ENCODE measurements at regions not wholly inside any gene's neighbourhood (a gene's known extent, or its start where the extent isn't known, plus 50 kb on each side); places are given as distances from the start of the nearest gene placed in this dataset.

DNA sequence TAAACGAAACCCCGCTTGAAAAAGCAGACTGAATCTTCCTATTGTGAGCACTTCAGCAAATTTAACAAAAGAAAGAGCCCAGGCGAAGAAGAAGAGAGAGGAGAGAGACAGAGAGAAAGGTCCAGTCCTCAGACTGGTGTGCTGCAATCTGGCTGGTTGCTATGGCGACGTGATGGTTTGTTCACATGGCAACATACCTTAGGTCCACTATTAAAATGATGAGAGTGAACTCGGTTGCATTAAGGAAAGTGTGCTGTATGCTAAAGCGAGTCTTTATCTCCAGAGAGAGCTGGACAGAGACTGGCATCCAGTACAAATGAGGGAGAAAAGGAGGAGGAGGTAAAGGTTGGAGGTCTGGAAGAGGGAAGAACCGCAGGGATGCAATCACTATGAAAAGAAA, 271.8 kb upstream of the ZFHX3 start:
- WGBS, 2 donors = 91 to 94% methylated on average over 8 of the region's 8 CpGs

GRCh38 chr16:73319261-73319660, 271.3 kb upstream of the ZFHX3 start:
- no peaks in the 10 kb centered on the region for H3K36me3 ChIP-seq (ENCODE audit: control insufficient read depth in 1 of 2, insufficient read depth in 2 of 2, low read length in 1 of 2)
- DNase-seq (no peak), ATAC-seq (ENCODE audit: low FRiP score) (no peak)
- 82 to 96% methylated on average over 10 of the region's 10 CpGs for WGBS, 2 donors
- no peaks in the 10 kb centered on the region for H3K9me3 ChIP-seq (ENCODE audit: control insufficient read depth, low read length)
- no peak overlapping the region for H3K27ac ChIP-seq (ENCODE audit: low read depth in 1 of 2, low read length in 2 of 2)
- no peaks in the 10 kb centered on the region for H3K4me1 ChIP-seq (ENCODE audit: control insufficient read depth in 1 of 2, insufficient read depth in 2 of 2, low read length in 2 of 2)
- intact Hi-C loops (cut with DNase I) = no loop called here
- H3K27me3 ChIP-seq (ENCODE audit: control insufficient read depth in 1 of 2, insufficient read depth in 2 of 2, low read length in 1 of 2) = no peaks in the 10 kb centered on the region
- H3K4me3 ChIP-seq (ENCODE audit: low read length in 2 of 2) = no peak overlapping the region

More for the DNA sequence above, 271.8 kb upstream of the ZFHX3 start:
- no peaks in the 10 kb centered on the region for H3K36me3 ChIP-seq (ENCODE audit: control insufficient read depth in 1 of 2, insufficient read depth in 2 of 2, low read length in 1 of 2)
- H3K9me3 ChIP-seq (ENCODE audit: control insufficient read depth, low read length) = no peaks in the 10 kb centered on the region
- ATAC-seq (ENCODE audit: low FRiP score) = no peak
- H3K4me3 ChIP-seq (ENCODE audit: low read length in 2 of 2) = no peak overlapping the region
- intact Hi-C loops (cut with DNase I) = no loop called here
- H3K27ac ChIP-seq (ENCODE audit: low read depth in 1 of 2, low read length in 2 of 2) = no peak overlapping the region
- DNase-seq = no peak
- H3K27me3 ChIP-seq (ENCODE audit: control insufficient read depth in 1 of 2, insufficient read depth in 2 of 2, low read length in 1 of 2) = no peaks in the 10 kb centered on the region
- H3K4me1 ChIP-seq (ENCODE audit: control insufficient read depth in 1 of 2, insufficient read depth in 2 of 2, low read length in 2 of 2) = no peaks in the 10 kb centered on the region

GRCh38 chr16:73317321-73317857, 269.5 kb upstream of the ZFHX3 start:
- ATAC-seq (ENCODE audit: low FRiP score) (no peak), DNase-seq (no peak)
- Histone ChIP-seq H3K27ac (ENCODE audit: low read depth in 1 of 2, low read length in 2 of 2) (no peak overlapping the region), H3K4me1 (ENCODE audit: control insufficient read depth in 1 of 2, insufficient read depth in 2 of 2, low read length in 2 of 2) (no peaks in the 10 kb centered on the region), H3K4me3 (ENCODE audit: low read length in 2 of 2) (no peak overlapping the region), H3K9me3 (ENCODE audit: control insufficient read depth, low read length) (peaks cover 2% of the 10 kb centered on the region), H3K36me3 (ENCODE audit: control insufficient read depth in 1 of 2, insufficient read depth in 2 of 2, low read length in 1 of 2) (no peaks in the 10 kb centered on the region), H3K27me3 (ENCODE audit: control insufficient read depth in 1 of 2, insufficient read depth in 2 of 2, low read length in 1 of 2) (peaks cover 0 to 1% of the 10 kb centered on the region in 2 donors)
- intact Hi-C loops (cut with DNase I) = no loop called here
- 88 to 90% methylated on average over 12 of the region's 12 CpGs for WGBS, 2 donors

GRCh38 chr16:73315645-73316044, 267.7 kb upstream of the ZFHX3 start:
- Histone ChIP-seq H3K4me3 (ENCODE audit: low read length in 2 of 2) (no peak overlapping the region), H3K9me3 (ENCODE audit: control insufficient read depth, low read length) (peaks cover 2% of the 10 kb centered on the region), H3K27me3 (ENCODE audit: control insufficient read depth in 1 of 2, insufficient read depth in 2 of 2, low read length in 1 of 2) (peaks cover 0 to 1% of the 10 kb centered on the region in 2 donors), H3K4me1 (ENCODE audit: control insufficient read depth in 1 of 2, insufficient read depth in 2 of 2, low read length in 2 of 2) (no peaks in the 10 kb centered on the region), H3K27ac (ENCODE audit: low read depth in 1 of 2, low read length in 2 of 2) (no peak overlapping the region), H3K36me3 (ENCODE audit: control insufficient read depth in 1 of 2, insufficient read depth in 2 of 2, low read length in 1 of 2) (no peaks in the 10 kb centered on the region)
- DNase-seq (no peak), ATAC-seq (ENCODE audit: low FRiP score) (no peak)
- intact Hi-C loops (cut with DNase I) = no loop called here
- 80 to 83% methylated on average over 7 of the region's 7 CpGs for WGBS, 2 donors

GRCh38 chr16:73313950-73314349, 266.0 kb upstream of the ZFHX3 start:
- H3K4me3 ChIP-seq (ENCODE audit: low read length in 2 of 2) = no peak overlapping the region
- intact Hi-C loops (cut with DNase I) = no loop called here
- peaks cover 2% of the 10 kb centered on the region for H3K9me3 ChIP-seq (ENCODE audit: control insufficient read depth, low read length)
- no peaks in the 10 kb centered on the region for H3K36me3 ChIP-seq (ENCODE audit: control insufficient read depth in 1 of 2, insufficient read depth in 2 of 2, low read length in 1 of 2)
- no peaks in the 10 kb centered on the region for H3K4me1 ChIP-seq (ENCODE audit: control insufficient read depth in 1 of 2, insufficient read depth in 2 of 2, low read length in 2 of 2)
- H3K27me3 ChIP-seq (ENCODE audit: control insufficient read depth in 1 of 2, insufficient read depth in 2 of 2, low read length in 1 of 2) = peaks cover 0 to 1% of the 10 kb centered on the region in 2 donors
- WGBS, 2 donors = 94 to 100% methylated on average over 2 of the region's 2 CpGs
- no peak overlapping the region for H3K27ac ChIP-seq (ENCODE audit: low read depth in 1 of 2, low read length in 2 of 2)
- ATAC-seq (ENCODE audit: low FRiP score) = no peak
- DNase-seq = no peak

- WGBS, 2 donors = 89 to 92% methylated on average over 10 of the region's 10 CpGs
- H3K27me3 ChIP-seq (ENCODE audit: control insufficient read depth in 1 of 2, insufficient read depth in 2 of 2, low read length in 1 of 2) = peaks cover 0 to 1% of the 10 kb centered on the region in 2 donors
- peaks cover 2% of the 10 kb centered on the region for H3K9me3 ChIP-seq (ENCODE audit: control insufficient read depth, low read length)
- ATAC-seq (ENCODE audit: low FRiP score) (no peak), DNase-seq (no peak)
- H3K4me3 ChIP-seq (ENCODE audit: low read length in 2 of 2) = no peak overlapping the region
- H3K4me1 ChIP-seq (ENCODE audit: control insufficient read depth in 1 of 2, insufficient read depth in 2 of 2, low read length in 2 of 2) = no peaks in the 10 kb centered on the region
- no peaks in the 10 kb centered on the region for H3K36me3 ChIP-seq (ENCODE audit: control insufficient read depth in 1 of 2, insufficient read depth in 2 of 2, low read length in 1 of 2)
- intact Hi-C loops (cut with DNase I) = no loop called here
- H3K27ac ChIP-seq (ENCODE audit: low read depth in 1 of 2, low read length in 2 of 2) = no peak overlapping the region
These were observed 264.2 kb upstream of the ZFHX3 start for GRCh38 chr16:73311857-73312723.

- H3K4me1 ChIP-seq (ENCODE audit: control insufficient read depth in 1 of 2, insufficient read depth in 2 of 2, low read length in 2 of 2) = no peaks in the 10 kb centered on the region
- H3K9me3 ChIP-seq (ENCODE audit: control insufficient read depth, low read length) = peaks cover 2% of the 10 kb centered on the region
- H3K4me3 ChIP-seq (ENCODE audit: low read length in 2 of 2) = no peak overlapping the region
- H3K27me3 ChIP-seq (ENCODE audit: control insufficient read depth in 1 of 2, insufficient read depth in 2 of 2, low read length in 1 of 2) = peaks cover 0 to 1% of the 10 kb centered on the region in 2 donors
- H3K36me3 ChIP-seq (ENCODE audit: control insufficient read depth in 1 of 2, insufficient read depth in 2 of 2, low read length in 1 of 2) = no peaks in the 10 kb centered on the region
- DNase-seq = no peak
- no peak overlapping the region for H3K27ac ChIP-seq (ENCODE audit: low read depth in 1 of 2, low read length in 2 of 2)
- ATAC-seq (ENCODE audit: low FRiP score) = no peak
- intact Hi-C loops (cut with DNase I) = no loop called here
These were observed 260.8 kb upstream of the ZFHX3 start for GRCh38 chr16:73308771-73309170.

- WGBS, 2 donors = 43 to 56% methylated on average over 1 of the region's 1 CpG
- DNase-seq = no peak
- no peaks in the 10 kb centered on the region for H3K4me1 ChIP-seq (ENCODE audit: control insufficient read depth in 1 of 2, insufficient read depth in 2 of 2, low read length in 2 of 2)
- no peaks in the 10 kb centered on the region for H3K9me3 ChIP-seq (ENCODE audit: control insufficient read depth, low read length)
- H3K27ac ChIP-seq (ENCODE audit: low read depth in 1 of 2, low read length in 2 of 2) = no peak overlapping the region
- no peaks in the 10 kb centered on the region for H3K36me3 ChIP-seq (ENCODE audit: control insufficient read depth in 1 of 2, insufficient read depth in 2 of 2, low read length in 1 of 2)
- H3K27me3 ChIP-seq (ENCODE audit: control insufficient read depth in 1 of 2, insufficient read depth in 2 of 2, low read length in 1 of 2) = no peaks in the 10 kb centered on the region
- H3K4me3 ChIP-seq (ENCODE audit: low read length in 2 of 2) = no peak overlapping the region
- intact Hi-C loops (cut with DNase I) = no loop called here
- ATAC-seq (ENCODE audit: low FRiP score) = no peak
These were observed 259.0 kb upstream of the ZFHX3 start for GRCh38 chr16:73306901-73307413.

Data from aorta (tissue), 5 donors.